HepG2 (cell line): ENCODE measurements at regions not wholly inside any gene's neighbourhood (a gene's known extent, or its start where the extent isn't known, plus 50 kb on each side); places are given as distances from the start of the nearest gene placed in this dataset.

ENCODE experiments used
- BCL3 ChIP-seq: sonication (generic); formaldehyde crosslinking; IDR thresholded peaks from 2 replicates; pipeline ENCODE4 v1.5.1; 2020; ENCODE audit warnings: mild to moderate bottlenecking, missing genetic modification reagents, moderate library complexity
- CENPBD1 ChIP-seq: sonication (generic); formaldehyde crosslinking; IDR thresholded peaks from 2 replicates; pipeline ENCODE4 v1.8.0; 2022; ENCODE audit warnings: missing genetic modification reagents, low read depth, mild to moderate bottlenecking, borderline replicate concordance
- CREB1 ChIP-seq, 2 experiments: fragments of 450-650 bp in 1 of 2; IDR thresholded peaks; 2 replicates each; pipeline ENCODE4 v1.6.1; 2016 to 2017; ENCODE audit warnings: control low read depth in 1 of 2, mild to moderate bottlenecking in 1 of 2, missing compliant biosample characterization in 1 of 2, missing genetic modification characterization in 1 of 2
- EP300 ChIP-seq, 3 experiments: sonication (generic) in 1 of 3; formaldehyde crosslinking in 1 of 3; IDR thresholded peaks; 2 replicates each; pipeline versions ENCODE4 v1.5.1 to v1.6.1; 2011 to 2020; ENCODE audit warnings: low read depth in 2 of 3, low read length in 2 of 3, borderline replicate concordance in 1 of 3, improper control_type of control experiment in 1 of 3, mild to moderate bottlenecking in 1 of 3, missing genetic modification reagents in 1 of 3, moderate library complexity in 1 of 3
- ETS1 ChIP-seq: sonication (generic); formaldehyde crosslinking; IDR thresholded peaks from 2 replicates; pipeline ENCODE4 v1.4.0; 2020; ENCODE audit warnings: missing genetic modification reagents
- FOXA3 ChIP-seq: IDR thresholded peaks from 2 replicates; pipeline ENCODE4 v1.6.1; 2016; ENCODE audit warnings: missing genetic modification reagents, missing compliant biosample characterization
- HDAC2 ChIP-seq: sonication (generic); formaldehyde crosslinking; IDR thresholded peaks from 2 replicates; pipeline ENCODE4 v1.4.0; 2020; ENCODE audit warnings: missing genetic modification reagents
- JUNB ChIP-seq: sonication (generic); formaldehyde crosslinking; IDR thresholded peaks from 2 replicates; pipeline ENCODE4 v1.8.0; 2022; ENCODE audit warnings: missing genetic modification reagents, mild to moderate bottlenecking, borderline replicate concordance
- KMT2B ChIP-seq: IDR thresholded peaks from 2 replicates; pipeline ENCODE4 v1.6.1; 2016; ENCODE audit warnings: missing genetic modification reagents, missing compliant biosample characterization
- MATR3 ChIP-seq: sonication (generic); formaldehyde crosslinking; IDR thresholded peaks from 2 replicates; pipeline ENCODE4 v1.4.0; 2020; ENCODE audit warnings: missing genetic modification reagents
- MIXL1 ChIP-seq: IDR thresholded peaks from 2 replicates; pipeline ENCODE4 v1.6.1; 2016
- MYC ChIP-seq: sonication (generic); formaldehyde crosslinking; IDR thresholded peaks from 2 replicates; pipeline ENCODE4 v1.9.0; 2021; ENCODE audit warnings: missing genetic modification reagents, borderline replicate concordance
- PAXIP1 ChIP-seq: sonication (generic); formaldehyde crosslinking; conservative IDR thresholded peaks from 2 replicates; pipeline ENCODE4 v1.4.0; 2020; ENCODE audit warnings: mild to moderate bottlenecking, missing genetic modification reagents, moderate library complexity
- PITX1 ChIP-seq: sonication (generic); formaldehyde crosslinking; IDR thresholded peaks from 2 replicates; pipeline ENCODE4 v1.5.1; 2020; ENCODE audit warnings: mild to moderate bottlenecking, missing genetic modification reagents
- POLR2A ChIP-seq, 2 experiments: IDR thresholded peaks; 2 replicates each; pipeline ENCODE4 v1.6.1; 2011; ENCODE audit warnings: low read depth in 2 of 2, low read length in 2 of 2, mild to moderate bottlenecking in 1 of 2, moderate library complexity in 1 of 2; ENCODE audit not compliant: insufficient read depth in 1 of 2
- SCMH1 ChIP-seq: sonication (generic); formaldehyde crosslinking; IDR thresholded peaks from 2 replicates; pipeline ENCODE4 v1.9.0; 2021; ENCODE audit warnings: missing genetic modification reagents, mild to moderate bottlenecking, borderline replicate concordance
- SKIL ChIP-seq: sonication (generic); formaldehyde crosslinking; IDR thresholded peaks from 2 replicates; pipeline ENCODE4 v1.8.0; 2022; ENCODE audit warnings: missing genetic modification reagents, mild to moderate bottlenecking, moderate library complexity, borderline replicate concordance
- SP2 ChIP-seq: sonication (generic); formaldehyde crosslinking; IDR thresholded peaks from 2 replicates; pipeline ENCODE4 v1.5.1; 2020; ENCODE audit warnings: mild to moderate bottlenecking, missing genetic modification reagents
- ZBTB38 ChIP-seq: sonication (generic); formaldehyde crosslinking; IDR thresholded peaks from 2 replicates; pipeline ENCODE4 v1.5.1; 2020; ENCODE audit warnings: mild to moderate bottlenecking, missing genetic modification reagents
- ZNF124 ChIP-seq: sonication (generic); formaldehyde crosslinking; IDR thresholded peaks from 2 replicates; pipeline ENCODE4 v1.4.0; 2020; ENCODE audit warnings: missing genetic modification reagents
- ZNF282 ChIP-seq: fragments of 450-650 bp; IDR thresholded peaks from 2 replicates; pipeline ENCODE4 v1.6.1; 2018; ENCODE audit not compliant: partially characterized antibody

GRCh38 chr10:4678023-4678950, 147.7 kb upstream of the AKR1E2 start (continued):
- TF ChIP-seq ETS1 (CRISPR knock-in tag) (no peak), EP300 (IDR thresholded peaks at IDR 0.05; ENCODE audit: low read depth in 2 of 2, low read length in 2 of 2) (peak in 1 of 2 experiments; percentile 19; a peak in 1 of 4 replicates), EP300 (CRISPR knock-in tag; IDR thresholded peaks at IDR 0.05; ENCODE audit: borderline replicate concordance) (no peak), POLR2A (IDR thresholded peaks at IDR 0.05; ENCODE audit: insufficient read depth in 1 of 2, low read depth in 2 of 2, low read length in 2 of 2) (no peak), PITX1 (CRISPR knock-in tag) (no peak), MIXL1 (CRISPR knock-in tag) (no peak), ZNF124 (CRISPR knock-in tag) (no peak), PAXIP1 (peak; percentile 36), SP2 (CRISPR knock-in tag) (no peak), CENPBD1 (CRISPR knock-in tag) (no peak), CREB1 (IDR thresholded peaks at IDR 0.05) (no peak), CREB1 (CRISPR knock-in tag; IDR thresholded peaks at IDR 0.05) (0 out of 2 replicates have a peak, but pooled peaks have one; percentile 26), SCMH1 (CRISPR knock-in tag) (no peak), JUNB (peak; percentile 34; the same call in 1 of the 2 replicates), ZNF282 (no peak), FOXA3 (CRISPR knock-in tag) (peak; percentile 33), HDAC2 (CRISPR knock-in tag) (no peak), MATR3 (no peak), BCL3 (CRISPR knock-in tag) (no peak), KMT2B (no peak), ZBTB38 (CRISPR knock-in tag) (no peak), MYC (CRISPR knock-in tag) (no peak), SKIL (CRISPR knock-in tag) (no peak)
